ENCODE measurements at regions not wholly inside any gene's neighbourhood (a gene's known extent, or its start where the extent isn't known, plus 50 kb on each side); places are given as distances from the start of the nearest gene placed in this dataset.

DNA sequence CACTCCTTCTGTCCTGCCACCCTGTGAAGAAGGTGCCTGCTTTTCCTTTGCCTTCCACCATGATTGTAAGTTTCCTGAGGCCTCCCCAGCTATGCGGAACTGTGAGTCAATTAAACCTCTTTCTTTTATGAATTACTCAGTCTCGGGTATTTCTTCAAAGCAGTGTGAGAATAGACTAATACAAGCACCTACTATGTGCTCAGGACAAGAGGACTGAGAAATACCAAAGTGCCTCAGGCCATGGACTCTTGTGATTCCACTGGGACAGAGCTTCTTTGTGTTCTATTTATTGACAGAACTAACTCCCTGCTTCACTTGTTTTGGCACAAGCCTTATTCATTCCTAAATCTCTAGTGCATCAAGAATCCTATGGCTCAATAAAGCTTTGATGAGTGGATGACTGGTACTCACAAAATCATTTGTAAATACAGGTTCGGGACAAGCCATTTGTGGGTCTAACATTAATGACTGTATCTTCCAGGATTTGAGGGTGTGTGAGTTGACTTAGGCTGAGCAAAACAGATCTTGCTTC lies 204.2 kb downstream of the PDCD6IP start:
- H4K20me1 ChIP-seq (replicated peaks; ENCODE audit: insufficient read depth) = no peaks in the 10 kb centered on the region
- Mint-ChIP-seq H3K36me3 (ENCODE audit: low read depth) (no peaks in the 10 kb centered on the region), H3K4me1 (no peaks in the 10 kb centered on the region), H3K9me3 (no peaks in the 10 kb centered on the region), H3K27me3 (ENCODE audit: insufficient read depth, low read depth, poor library complexity) (peaks cover 2% of the 10 kb centered on the region), H3K27ac (no peak overlapping the region), H3K4me3 (no peak overlapping the region)
- H3K9me2 ChIP-seq (ENCODE audit: insufficient read depth) = 0 out of 2 replicates have a peak, but pooled peaks cover 3% of the 10 kb centered on the region
- H2AFZ ChIP-seq = no peak overlapping the region
- no peaks in the 10 kb centered on the region for H3K4me1 ChIP-seq (ENCODE audit: insufficient read depth)
- TF ChIP-seq EZH2phosphoT487 (IDR thresholded peaks at IDR 0.05; ENCODE audit: unreplicated experiment) = no peak
- H3K4me2 ChIP-seq = no peak overlapping the region
- no peak for ATAC-seq
- H3F3A ChIP-seq (replicated peaks; ENCODE audit: low read depth) = no peaks in the 10 kb centered on the region
- H3K27ac ChIP-seq (ENCODE audit: low read depth) = no peak overlapping the region
- H3K4me3 ChIP-seq = no peak overlapping the region
- H3K27me3 ChIP-seq (ENCODE audit: insufficient read depth) = no peaks in the 10 kb centered on the region
- H3K36me3 ChIP-seq (ENCODE audit: insufficient read depth) = no peaks in the 10 kb centered on the region
- no peaks in the 10 kb centered on the region for H3K79me2 ChIP-seq (replicated peaks; ENCODE audit: insufficient read depth)
- DNase-seq (ENCODE audit: low spot score) = no peak

DNA sequence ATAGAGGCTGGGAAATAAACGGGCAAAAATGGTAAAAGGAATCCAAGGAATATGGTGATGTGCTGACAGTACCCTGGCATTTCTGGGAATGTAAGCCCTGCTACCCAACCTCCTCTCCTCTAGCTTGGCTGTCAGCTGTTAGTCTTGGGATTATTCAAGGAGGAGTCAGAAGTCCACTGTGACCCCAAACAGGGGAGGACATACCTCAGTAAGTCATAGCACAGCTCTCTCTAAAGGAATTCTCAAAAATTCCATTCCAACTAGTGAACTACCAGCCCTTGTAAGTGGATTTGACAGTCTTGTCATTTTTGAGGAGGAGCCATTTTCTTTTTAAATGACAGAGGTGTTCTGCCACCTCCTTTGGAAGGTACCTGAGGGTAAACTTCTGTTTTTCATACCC lies 207.5 kb downstream of the PDCD6IP start:
- Histone ChIP-seq H3K4me3 (no peak overlapping the region), H3K79me2 (replicated peaks; ENCODE audit: insufficient read depth) (no peaks in the 10 kb centered on the region), H3K4me1 (ENCODE audit: insufficient read depth) (peaks cover 18% of the 10 kb centered on the region), H3F3A (replicated peaks; ENCODE audit: low read depth) (no peaks in the 10 kb centered on the region), H3K27ac (ENCODE audit: low read depth) (no peak overlapping the region), H3K36me3 (ENCODE audit: insufficient read depth) (no peaks in the 10 kb centered on the region), H3K9me2 (ENCODE audit: insufficient read depth) (0 out of 2 replicates have a peak, but pooled peaks cover 3% of the 10 kb centered on the region), H4K20me1 (replicated peaks; ENCODE audit: insufficient read depth) (no peaks in the 10 kb centered on the region), H3K4me2 (no peak overlapping the region), H2AFZ (peak overlapping the region; percentile 47; the same call in 1 of the 2 replicates), H3K27me3 (ENCODE audit: insufficient read depth) (no peaks in the 10 kb centered on the region)
- DNase-seq (ENCODE audit: low spot score) (no peak), ATAC-seq (no peak)
- H3K27me3 Mint-ChIP-seq (ENCODE audit: insufficient read depth, low read depth, poor library complexity) = peaks cover 2% of the 10 kb centered on the region
- H3K4me3 Mint-ChIP-seq = no peak overlapping the region
- peaks cover 17% of the 10 kb centered on the region for H3K4me1 Mint-ChIP-seq
- no peaks in the 10 kb centered on the region for H3K9me3 Mint-ChIP-seq
- H3K27ac Mint-ChIP-seq = no peak overlapping the region
- TF ChIP-seq ZNF114 (CRISPR knock-in tag; IDR thresholded peaks at IDR 0.05) (no peak), JUNB (IDR thresholded peaks at IDR 0.05; ENCODE audit: unreplicated experiment) (no peak), POLR2AphosphoS5 (IDR thresholded peaks at IDR 0.05; ENCODE audit: low read depth) (no peak), STAT1 (IDR thresholded peaks at IDR 0.05; ENCODE audit: unreplicated experiment) (no peak)
- H3K36me3 Mint-ChIP-seq (ENCODE audit: low read depth) = no peaks in the 10 kb centered on the region

DNA sequence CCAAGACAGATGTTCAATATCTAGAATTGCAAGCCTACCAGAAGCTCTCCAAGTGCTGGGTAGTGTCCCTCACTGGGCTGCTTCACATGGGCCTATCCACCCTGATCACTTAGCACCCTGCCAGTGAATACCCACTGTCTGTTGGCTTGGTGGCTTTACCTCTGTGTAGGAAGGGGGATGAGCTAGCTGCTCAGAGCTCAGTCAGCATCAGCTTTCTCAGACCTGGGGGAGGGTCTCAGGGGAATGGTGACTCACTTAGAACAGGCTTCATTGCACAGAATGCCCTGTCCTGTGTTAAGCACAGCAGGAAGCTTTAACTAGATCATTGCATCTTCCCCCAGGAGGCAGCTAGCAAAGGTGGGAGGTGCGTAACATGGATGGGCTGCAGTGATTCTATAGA lies 209.8 kb downstream of the PDCD6IP start:
- peak overlapping the region; percentile 29 for H2AFZ ChIP-seq
- no peaks in the 10 kb centered on the region for H3K27me3 Mint-ChIP-seq (ENCODE audit: insufficient read depth, low read depth, poor library complexity)
- peak overlapping the region; percentile 26; the same call in 1 of the 2 replicates for H3K27ac Mint-ChIP-seq
- peak; percentile 85 for ATAC-seq
- peaks cover 17% of the 10 kb centered on the region for H3K4me1 Mint-ChIP-seq
- no peaks in the 10 kb centered on the region for H4K20me1 ChIP-seq (replicated peaks; ENCODE audit: insufficient read depth)
- H3K9me3 Mint-ChIP-seq = no peaks in the 10 kb centered on the region
- H3F3A ChIP-seq (replicated peaks; ENCODE audit: low read depth) = no peaks in the 10 kb centered on the region
- DNase-seq (ENCODE audit: low spot score) = peak; percentile 39
- no peaks in the 10 kb centered on the region for H3K36me3 Mint-ChIP-seq (ENCODE audit: low read depth)
- H3K4me1 ChIP-seq (ENCODE audit: insufficient read depth) = peaks cover 18% of the 10 kb centered on the region
- no peak overlapping the region for H3K4me3 Mint-ChIP-seq
- no peaks in the 10 kb centered on the region for H3K27me3 ChIP-seq (ENCODE audit: insufficient read depth)
- TF ChIP-seq NANOG (IDR thresholded peaks at IDR 0.05; ENCODE audit: borderline replicate concordance) (no peak), STAT1 (IDR thresholded peaks at IDR 0.05; ENCODE audit: unreplicated experiment) (no peak)
- no peaks in the 10 kb centered on the region for H3K36me3 ChIP-seq (ENCODE audit: insufficient read depth)
- H3K4me3 ChIP-seq = no peak overlapping the region
- no peaks in the 10 kb centered on the region for H3K79me2 ChIP-seq (replicated peaks; ENCODE audit: insufficient read depth)
- H3K4me2 ChIP-seq = peak overlapping the region; percentile 60; the same call in 1 of the 2 replicates
- 0 out of 2 replicates have a peak, but pooled peaks cover 3% of the 10 kb centered on the region for H3K9me2 ChIP-seq (ENCODE audit: insufficient read depth)
- no peak overlapping the region for H3K27ac ChIP-seq (ENCODE audit: low read depth)

Measured in GM23338 (cell line).